HCT116 (cell line): ENCODE measurements at regions not wholly inside any gene's neighbourhood (a gene's known extent, or its start where the extent isn't known, plus 50 kb on each side); places are given as distances from the start of the nearest gene placed in this dataset.

Experiments used
- ATAC-seq: fragments of 200-7000 bp; cut with Tn5 transposase; 2 replicates; pipeline ENCODE4 v1.9.1; 2020; ENCODE audit warnings: mild to moderate bottlenecking, moderate library complexity
- BruUV-seq: library from RNA; stranded (reverse); fragments of 400-500 nt; replicated peaks from 2 replicates; lab custom pipeline; 2021; lab: Mats Ljungman, UMichigan
- CTCF ChIA-PET: fragments of 300-600 bp; sonication (Branson Sonifier 250); formaldehyde crosslinking; loops from one replicate; lab custom pipeline; 2021; ENCODE audit warnings: antibody characterized with exemption; lab: Charles Lee
- POLR2A ChIA-PET: fragments of 300-600, 350-600 bp; sonication (Branson Sonifier 250); formaldehyde crosslinking; loops from one replicate; lab custom pipeline; 2021; ENCODE audit warnings: antibody characterized with exemption; lab: Charles Lee
- RAD21 ChIA-PET, 2 experiments: fragments of 300-600 bp; sonication (Branson Sonifier 250); formaldehyde crosslinking; loops; one replicate each; lab custom pipeline; 2023; ENCODE audit warnings: low total read pairs in 2 of 2; ENCODE audit not compliant: uncharacterized antibody in 2 of 2, unreplicated experiment in 2 of 2, low non-redundant PET in 1 of 2; lab: Charles Lee
- DNase-seq: peaks from one replicate; pipeline ENCODE4 v3.0.0-alpha.2; 2010; ENCODE audit warnings: low read depth, low spot score
- H2AFZ ChIP-seq: fragments of 200-600 bp; shearing (Covaris generic), sonication (generic); 2 replicates; pipeline ENCODE4 v1.6.1; 2017; ENCODE audit warnings: low read depth, mixed run types, mixed read lengths, antibody characterized with exemption, low read length; ENCODE audit not compliant: poor library complexity, severe bottlenecking
- H3K27ac ChIP-seq: 2 replicates; pipeline ENCODE4 v1.5.1; 2012; ENCODE audit warnings: low read depth, low read length
- H3K27me3 ChIP-seq: fragments of 200-600 bp; sonication (generic); 2 replicates; pipeline ENCODE4 v1.6.1; 2016; ENCODE audit warnings: mixed run types, low read length, mixed read lengths; ENCODE audit not compliant: insufficient read depth
- H3K36me3 ChIP-seq, 2 experiments: fragments of 200-500 bp in 1 of 2; fragments of 200-600 bp in 1 of 2; sonication (Bioruptor generic) in 1 of 2; sonication (generic) in 1 of 2; 2 replicates each; pipeline versions ENCODE4 v1.5.1 to v1.6.1; 2014 to 2016; ENCODE audit warnings: low read length in 2 of 2, inconsistent platforms in 1 of 2, mixed read lengths in 1 of 2, mixed run types in 1 of 2; ENCODE audit not compliant: insufficient read depth in 2 of 2, control insufficient read depth in 1 of 2
- H3K4me1 ChIP-seq, 2 experiments: fragments of 200-600 bp in 1 of 2; sonication (generic) in 1 of 2; 2 replicates each; pipeline versions ENCODE4 v1.5.1 to v1.6.1; 2012 to 2017; ENCODE audit warnings: low read length in 2 of 2, inconsistent platforms in 1 of 2, mild to moderate bottlenecking in 1 of 2, mixed read lengths in 1 of 2, mixed run types in 1 of 2, moderate library complexity in 1 of 2; ENCODE audit not compliant: insufficient read depth in 2 of 2, control insufficient read depth in 1 of 2
- H3K4me2 ChIP-seq: fragments of 200-600 bp; sonication (generic); 2 replicates; pipeline ENCODE4 v1.6.1; 2017; ENCODE audit warnings: mixed run types, low read length, mixed read lengths
- H3K4me3 ChIP-seq, 2 experiments: fragments of 200-600 bp in 1 of 2; sonication (generic) in 1 of 2; replicated peaks in 1 of 2; 2 replicates each; pipeline ENCODE4 v1.5.1; 2011 to 2016; ENCODE audit warnings: low read length in 2 of 2, control low read depth in 1 of 2, low read depth in 1 of 2, mild to moderate bottlenecking in 1 of 2, mixed read lengths in 1 of 2, mixed run types in 1 of 2
- H3K79me2 ChIP-seq: fragments of 200-600 bp; sonication (generic); 2 replicates; pipeline ENCODE4 v1.6.1; 2017; ENCODE audit warnings: mild to moderate bottlenecking, mixed run types, low read length, moderate library complexity, mixed read lengths; ENCODE audit not compliant: insufficient read depth
- H3K9ac ChIP-seq: fragments of 200-600 bp; sonication (generic); 2 replicates; pipeline ENCODE4 v1.6.1; 2016; ENCODE audit warnings: low read length, mixed read lengths
- H3K9me2 ChIP-seq: fragments of 200-600 bp; sonication (generic), shearing (Covaris generic); 2 replicates; pipeline ENCODE4 v1.6.1; 2017; ENCODE audit warnings: mixed run types, mild to moderate bottlenecking, moderate library complexity; ENCODE audit not compliant: insufficient read depth
- H3K9me3 ChIP-seq, 2 experiments: fragments of 200-500 bp in 1 of 2; fragments of 200-600 bp in 1 of 2; sonication (Bioruptor generic) in 1 of 2; sonication (generic) in 1 of 2; 2 replicates each; pipeline ENCODE4 v1.6.1; 2014 to 2017; ENCODE audit warnings: low read length in 2 of 2, mixed read lengths in 2 of 2, inconsistent platforms in 1 of 2, low read depth in 1 of 2, mild to moderate bottlenecking in 1 of 2, mixed run types in 1 of 2, moderate library complexity in 1 of 2; ENCODE audit not compliant: control insufficient read depth in 1 of 2, insufficient read depth in 1 of 2
- H4K20me1 ChIP-seq: fragments of 200-600 bp; sonication (generic), shearing (Covaris generic); 2 replicates; pipeline ENCODE4 v1.6.1; 2017; ENCODE audit warnings: mixed run types, mild to moderate bottlenecking, moderate library complexity; ENCODE audit not compliant: insufficient read depth
- CBX3 ChIP-seq: IDR thresholded peaks from 2 replicates; pipeline ENCODE4 v1.6.1; 2012; ENCODE audit warnings: low read depth
- CEBPB ChIP-seq: IDR thresholded peaks from 2 replicates; pipeline ENCODE4 v1.6.1; 2012; ENCODE audit warnings: low read depth
- ELF1 ChIP-seq: IDR thresholded peaks from 2 replicates; pipeline ENCODE4 v1.6.1; 2012; ENCODE audit warnings: low read depth, borderline replicate concordance
- FOSL1 ChIP-seq: IDR thresholded peaks from 2 replicates; pipeline ENCODE4 v1.6.1; 2012; ENCODE audit warnings: low read depth
- JUND ChIP-seq: IDR thresholded peaks from 2 replicates; pipeline ENCODE4 v1.6.1; 2012
- POLR2A ChIP-seq: IDR thresholded peaks from 2 replicates; pipeline ENCODE4 v1.7.0; 2011; ENCODE audit warnings: borderline replicate concordance; ENCODE audit not compliant: insufficient read depth, insufficient read length; ENCODE audit errors: extremely low read depth
- POLR2AphosphoS5 ChIP-seq: IDR thresholded peaks from 2 replicates; pipeline ENCODE4 v1.6.1; 2011; ENCODE audit warnings: mild to moderate bottlenecking, low read depth, low read length, moderate library complexity
- RAD21 ChIP-seq: IDR thresholded peaks from 2 replicates; pipeline ENCODE4 v1.6.1; 2012; ENCODE audit warnings: low read depth, mild to moderate bottlenecking
- SIN3A ChIP-seq: IDR thresholded peaks from 2 replicates; pipeline ENCODE4 v1.6.1; 2012; ENCODE audit warnings: low read depth
- ZNF274 ChIP-seq: fragments of 200-500 bp; sonication (Bioruptor generic); IDR thresholded peaks from 2 replicates; pipeline ENCODE4 v1.6.1; 2014; ENCODE audit warnings: mild to moderate bottlenecking, low read depth, low read length, inconsistent platforms
- intact Hi-C: fragments of 100-400 bp; cut with micrococcal nuclease; formaldehyde crosslinking; loops from 2 replicates; pipeline ENCODE4 v1.10.0; 2022
- TF ChIP-seq, protein P1 (sequence below): IDR thresholded peaks from 2 replicates; pipeline ENCODE4 v1.6.1; 2011; ENCODE audit warnings: mild to moderate bottlenecking, low read length, moderate library complexity; ENCODE audit not compliant: insufficient replicate concordance; ENCODE audit errors: extremely low read depth
- TF ChIP-seq, protein P2 (sequence below), 3 experiments: fragments of 200-600 bp in 1 of 3; sonication (generic) in 1 of 3; IDR thresholded peaks in 2 of 3; conservative IDR thresholded peaks in 1 of 3; 2 replicates each; pipeline ENCODE4 v1.5.1; 2012 to 2017; ENCODE audit warnings: low read depth in 2 of 3, low read length in 2 of 3, antibody characterized with exemption in 1 of 3, borderline replicate concordance in 1 of 3, control low read depth in 1 of 3, mild to moderate bottlenecking in 1 of 3, mixed read lengths in 1 of 3, mixed run types in 1 of 3, moderate library complexity in 1 of 3; ENCODE audit not compliant: insufficient read depth in 1 of 3
- TF ChIP-seq, protein P3 (sequence below): IDR thresholded peaks from 2 replicates; pipeline ENCODE4 v1.6.1; 2012

DNA sequence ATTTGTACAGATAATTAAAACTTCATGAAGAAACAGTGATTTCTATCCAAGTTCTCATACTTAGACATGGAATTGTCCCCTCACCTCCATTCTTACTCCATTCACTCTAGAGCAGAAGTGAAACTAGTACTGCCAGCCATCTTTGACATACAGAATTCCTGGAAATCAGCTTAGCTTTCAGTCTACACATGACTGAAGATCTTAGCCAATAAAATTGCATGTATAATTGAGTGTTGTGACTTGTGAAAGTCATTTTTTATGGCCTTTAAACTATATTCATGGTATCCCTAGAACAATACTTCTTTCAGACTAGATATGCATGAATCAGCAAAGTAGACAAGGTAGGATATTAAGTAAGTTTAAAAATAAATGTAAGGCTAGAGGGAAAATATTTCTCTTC is 705.2 kb upstream of the ZNF608 start:
- ChIA-PET RAD21 (no interaction called here), CTCF (no interaction called here), POLR2A (no interaction called here)
- Histone ChIP-seq H2AFZ (no peak overlapping the region), H3K4me1 (no peaks in the 10 kb centered on the region), H3K4me3 (no peak overlapping the region), H4K20me1 (no peaks in the 10 kb centered on the region), H3K9me2 (no peaks in the 10 kb centered on the region), H3K27ac (no peak overlapping the region), H3K9me3 (no peaks in the 10 kb centered on the region), H3K79me2 (no peaks in the 10 kb centered on the region), H3K36me3 (no peaks in the 10 kb centered on the region), H3K27me3 (no peaks in the 10 kb centered on the region), H3K9ac (no peak overlapping the region), H3K4me2 (no peak overlapping the region)
- DNase-seq (no peak), ATAC-seq (no peak)
- intact Hi-C loops = no loop called here
- no peak for TF ChIP-seq POLR2A
- TF ChIP-seq, protein P1, sequence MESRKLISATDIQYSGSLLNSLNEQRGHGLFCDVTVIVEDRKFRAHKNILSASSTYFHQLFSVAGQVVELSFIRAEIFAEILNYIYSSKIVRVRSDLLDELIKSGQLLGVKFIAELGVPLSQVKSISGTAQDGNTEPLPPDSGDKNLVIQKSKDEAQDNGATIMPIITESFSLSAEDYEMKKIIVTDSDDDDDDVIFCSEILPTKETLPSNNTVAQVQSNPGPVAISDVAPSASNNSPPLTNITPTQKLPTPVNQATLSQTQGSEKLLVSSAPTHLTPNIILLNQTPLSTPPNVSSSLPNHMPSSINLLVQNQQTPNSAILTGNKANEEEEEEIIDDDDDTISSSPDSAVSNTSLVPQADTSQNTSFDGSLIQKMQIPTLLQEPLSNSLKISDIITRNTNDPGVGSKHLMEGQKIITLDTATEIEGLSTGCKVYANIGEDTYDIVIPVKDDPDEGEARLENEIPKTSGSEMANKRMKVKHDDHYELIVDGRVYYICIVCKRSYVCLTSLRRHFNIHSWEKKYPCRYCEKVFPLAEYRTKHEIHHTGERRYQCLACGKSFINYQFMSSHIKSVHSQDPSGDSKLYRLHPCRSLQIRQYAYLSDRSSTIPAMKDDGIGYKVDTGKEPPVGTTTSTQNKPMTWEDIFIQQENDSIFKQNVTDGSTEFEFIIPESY = no peak
- TF ChIP-seq, protein P2, sequence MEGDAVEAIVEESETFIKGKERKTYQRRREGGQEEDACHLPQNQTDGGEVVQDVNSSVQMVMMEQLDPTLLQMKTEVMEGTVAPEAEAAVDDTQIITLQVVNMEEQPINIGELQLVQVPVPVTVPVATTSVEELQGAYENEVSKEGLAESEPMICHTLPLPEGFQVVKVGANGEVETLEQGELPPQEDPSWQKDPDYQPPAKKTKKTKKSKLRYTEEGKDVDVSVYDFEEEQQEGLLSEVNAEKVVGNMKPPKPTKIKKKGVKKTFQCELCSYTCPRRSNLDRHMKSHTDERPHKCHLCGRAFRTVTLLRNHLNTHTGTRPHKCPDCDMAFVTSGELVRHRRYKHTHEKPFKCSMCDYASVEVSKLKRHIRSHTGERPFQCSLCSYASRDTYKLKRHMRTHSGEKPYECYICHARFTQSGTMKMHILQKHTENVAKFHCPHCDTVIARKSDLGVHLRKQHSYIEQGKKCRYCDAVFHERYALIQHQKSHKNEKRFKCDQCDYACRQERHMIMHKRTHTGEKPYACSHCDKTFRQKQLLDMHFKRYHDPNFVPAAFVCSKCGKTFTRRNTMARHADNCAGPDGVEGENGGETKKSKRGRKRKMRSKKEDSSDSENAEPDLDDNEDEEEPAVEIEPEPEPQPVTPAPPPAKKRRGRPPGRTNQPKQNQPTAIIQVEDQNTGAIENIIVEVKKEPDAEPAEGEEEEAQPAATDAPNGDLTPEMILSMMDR (IDR thresholded peaks at IDR 0.05 in 2 of 3, conservative IDR thresholded peaks at IDR 0.05 in 1 of 3; ENCODE audit: borderline replicate concordance in 1 of 3, insufficient read depth in 1 of 3, low read depth in 2 of 3, low read length in 2 of 3) = no peak
- TF ChIP-seq ELF1 = no peak
- no peak for TF ChIP-seq JUND
- TF ChIP-seq ZNF274 = no peak
- no peak for TF ChIP-seq CBX3
- TF ChIP-seq SIN3A = no peak
- no peak for TF ChIP-seq POLR2AphosphoS5
- no peak for TF ChIP-seq RAD21
- TF ChIP-seq, protein P3, sequence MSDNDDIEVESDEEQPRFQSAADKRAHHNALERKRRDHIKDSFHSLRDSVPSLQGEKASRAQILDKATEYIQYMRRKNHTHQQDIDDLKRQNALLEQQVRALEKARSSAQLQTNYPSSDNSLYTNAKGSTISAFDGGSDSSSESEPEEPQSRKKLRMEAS = no peak
- TF ChIP-seq FOSL1 = no peak
- TF ChIP-seq CEBPB = no peak
- BruUV-seq = no TSS peak
